ENCODE measurements at regions not wholly inside any gene's neighbourhood (a gene's known extent, or its start where the extent isn't known, plus 50 kb on each side); places are given as distances from the start of the nearest gene placed in this dataset.

DNA sequence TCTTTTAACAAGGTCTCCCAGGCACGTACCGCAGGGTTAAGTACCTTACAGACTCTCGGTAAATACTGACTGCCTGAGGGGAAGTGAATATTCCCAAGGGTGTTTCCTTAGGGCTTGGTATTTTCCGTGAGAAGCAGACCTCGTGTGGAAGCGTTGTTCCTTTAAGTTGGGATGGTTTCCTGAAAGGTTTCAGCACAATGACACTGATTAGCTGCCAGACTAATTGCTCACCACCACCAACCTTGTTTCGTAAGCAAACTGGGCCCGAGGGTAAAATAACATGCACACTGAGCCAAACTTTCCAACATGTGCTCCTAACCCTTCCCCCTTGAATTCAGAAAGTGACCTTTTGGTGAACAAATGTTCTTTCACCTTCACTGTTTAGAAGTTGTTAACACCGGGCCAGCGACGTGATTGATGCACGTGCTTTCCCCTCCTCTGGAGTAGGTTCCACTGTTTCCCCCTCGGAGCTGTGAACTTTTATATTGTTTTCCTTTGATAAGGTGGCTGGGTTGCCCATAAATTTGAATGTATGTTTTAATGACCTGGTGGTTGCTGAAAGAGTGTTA is 128.1 kb upstream of the RPS23 start:
- no peak overlapping the region for H3K4me3 ChIP-seq (ENCODE audit: low read depth, low read length)
- TF ChIP-seq, protein P1, sequence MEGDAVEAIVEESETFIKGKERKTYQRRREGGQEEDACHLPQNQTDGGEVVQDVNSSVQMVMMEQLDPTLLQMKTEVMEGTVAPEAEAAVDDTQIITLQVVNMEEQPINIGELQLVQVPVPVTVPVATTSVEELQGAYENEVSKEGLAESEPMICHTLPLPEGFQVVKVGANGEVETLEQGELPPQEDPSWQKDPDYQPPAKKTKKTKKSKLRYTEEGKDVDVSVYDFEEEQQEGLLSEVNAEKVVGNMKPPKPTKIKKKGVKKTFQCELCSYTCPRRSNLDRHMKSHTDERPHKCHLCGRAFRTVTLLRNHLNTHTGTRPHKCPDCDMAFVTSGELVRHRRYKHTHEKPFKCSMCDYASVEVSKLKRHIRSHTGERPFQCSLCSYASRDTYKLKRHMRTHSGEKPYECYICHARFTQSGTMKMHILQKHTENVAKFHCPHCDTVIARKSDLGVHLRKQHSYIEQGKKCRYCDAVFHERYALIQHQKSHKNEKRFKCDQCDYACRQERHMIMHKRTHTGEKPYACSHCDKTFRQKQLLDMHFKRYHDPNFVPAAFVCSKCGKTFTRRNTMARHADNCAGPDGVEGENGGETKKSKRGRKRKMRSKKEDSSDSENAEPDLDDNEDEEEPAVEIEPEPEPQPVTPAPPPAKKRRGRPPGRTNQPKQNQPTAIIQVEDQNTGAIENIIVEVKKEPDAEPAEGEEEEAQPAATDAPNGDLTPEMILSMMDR (IDR thresholded peaks at IDR 0.05; ENCODE audit: low read depth, low read length, missing control alignments) = no peak
- DNase-seq (ENCODE audit: low read depth) = no peak

DNA sequence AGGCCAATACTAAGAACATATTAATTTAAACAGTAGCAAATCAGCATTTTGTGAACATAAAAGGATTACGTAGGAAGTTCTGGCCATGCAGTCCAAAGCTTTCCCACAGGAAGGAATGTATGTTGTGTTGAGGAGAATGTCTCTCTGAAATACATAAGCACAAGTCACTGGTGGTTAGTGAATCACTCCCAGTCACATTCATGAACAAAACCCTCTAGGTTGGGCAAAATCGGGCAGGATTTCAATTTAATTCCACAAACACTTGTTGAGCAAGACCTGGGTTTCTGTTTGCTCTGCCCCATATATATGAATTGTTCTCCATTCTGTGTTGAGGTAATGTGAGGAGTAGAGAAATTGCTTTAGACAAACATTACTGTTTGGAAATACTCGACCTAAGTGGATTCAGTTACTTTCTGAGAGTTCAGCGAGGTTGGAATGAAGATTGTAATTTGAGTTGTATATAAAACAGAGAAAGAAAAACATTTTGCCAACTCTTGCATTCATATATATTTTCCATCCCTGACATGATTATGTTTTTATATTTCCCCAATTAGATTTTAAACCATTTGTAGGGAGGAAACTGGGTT is 127.6 kb upstream of the RPS23 start:
- TF ChIP-seq, protein P1 (IDR thresholded peaks at IDR 0.05; ENCODE audit: low read depth, low read length, missing control alignments) = no peak
- H3K4me3 ChIP-seq (ENCODE audit: low read depth, low read length) = no peak overlapping the region
- DNase-seq (ENCODE audit: low read depth) = no peak

- H3K4me3 ChIP-seq (ENCODE audit: low read depth, low read length) = no peak overlapping the region
- no peak for DNase-seq (ENCODE audit: low read depth)
- TF ChIP-seq, protein P1 (IDR thresholded peaks at IDR 0.05; ENCODE audit: low read depth, low read length, missing control alignments) = no peak
Observed at GRCh38 chr5:82405161-82405560, 127.0 kb upstream of the RPS23 start.

- TF ChIP-seq, protein P1 (IDR thresholded peaks at IDR 0.05; ENCODE audit: low read depth, low read length, missing control alignments) = no peak
- H3K4me3 ChIP-seq (ENCODE audit: low read depth, low read length) = no peak overlapping the region
- no peak for DNase-seq (ENCODE audit: low read depth)
Observed at GRCh38 chr5:82404382-82404945, 126.3 kb upstream of the RPS23 start.

DNA sequence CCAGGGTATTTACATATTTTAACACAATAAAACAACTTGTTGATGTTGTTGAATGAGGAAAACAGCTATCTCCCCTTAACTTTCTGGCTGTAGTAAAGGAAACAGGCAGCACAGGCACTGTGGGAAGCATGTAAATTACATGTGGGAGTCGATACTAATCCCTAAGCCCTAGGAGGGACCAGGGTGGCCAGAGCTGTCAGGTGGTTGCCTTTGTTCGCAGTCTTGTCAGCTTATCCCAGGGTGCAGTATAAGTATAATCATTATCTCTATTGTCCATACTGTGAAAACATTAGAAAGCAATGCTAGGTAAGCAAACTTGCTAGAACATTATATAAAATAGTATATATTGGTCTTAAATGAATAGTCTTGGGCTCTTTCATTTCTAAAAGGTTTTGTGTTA is 125.6 kb upstream of the RPS23 start:
- DNase-seq (ENCODE audit: low read depth) = no peak
- TF ChIP-seq, protein P1 (IDR thresholded peaks at IDR 0.05; ENCODE audit: low read depth, low read length, missing control alignments) = no peak
- H3K4me3 ChIP-seq (ENCODE audit: low read depth, low read length) = no peak overlapping the region

- H3K4me3 ChIP-seq (ENCODE audit: low read depth, low read length) = no peak overlapping the region
- no peak for DNase-seq (ENCODE audit: low read depth)
- TF ChIP-seq, protein P1 (IDR thresholded peaks at IDR 0.05; ENCODE audit: low read depth, low read length, missing control alignments) = no peak
Observed at GRCh38 chr5:82403026-82403425, 124.9 kb upstream of the RPS23 start.

- no peak for DNase-seq (ENCODE audit: low read depth)
- no peak overlapping the region for H3K4me3 ChIP-seq (ENCODE audit: low read depth, low read length)
- TF ChIP-seq, protein P1 (IDR thresholded peaks at IDR 0.05; ENCODE audit: low read depth, low read length, missing control alignments) = no peak
Observed at GRCh38 chr5:82399111-82399510, 121.0 kb upstream of the RPS23 start.

Data from GM12864 (cell line).